ENCODE measurements at regions not wholly inside any gene's neighbourhood (a gene's known extent, or its start where the extent isn't known, plus 50 kb on each side); places are given as distances from the start of the nearest gene placed in this dataset.

DNA sequence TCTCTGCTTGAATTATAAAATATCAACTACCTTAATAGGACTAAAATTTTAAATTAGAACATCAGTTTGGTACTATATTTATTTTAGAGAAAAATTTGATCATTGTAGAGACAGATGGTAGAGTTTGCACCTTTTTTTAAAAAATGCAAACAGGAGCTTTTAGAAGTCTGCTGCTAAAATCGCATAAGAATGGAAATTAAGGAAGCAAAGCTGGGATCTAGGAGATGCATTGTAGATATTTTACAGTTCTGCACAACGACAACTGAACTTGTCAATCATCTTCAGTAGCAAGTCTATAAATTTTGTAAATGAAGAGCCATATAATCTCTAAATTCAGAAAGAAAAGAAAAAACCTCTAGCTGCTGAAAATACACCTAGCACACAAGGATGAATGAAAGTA is 185.6 kb upstream of the KCNK2 start:
- no peak for TF ChIP-seq POLR2A (IDR thresholded peaks at IDR 0.05)
- TF ChIP-seq, protein P1, sequence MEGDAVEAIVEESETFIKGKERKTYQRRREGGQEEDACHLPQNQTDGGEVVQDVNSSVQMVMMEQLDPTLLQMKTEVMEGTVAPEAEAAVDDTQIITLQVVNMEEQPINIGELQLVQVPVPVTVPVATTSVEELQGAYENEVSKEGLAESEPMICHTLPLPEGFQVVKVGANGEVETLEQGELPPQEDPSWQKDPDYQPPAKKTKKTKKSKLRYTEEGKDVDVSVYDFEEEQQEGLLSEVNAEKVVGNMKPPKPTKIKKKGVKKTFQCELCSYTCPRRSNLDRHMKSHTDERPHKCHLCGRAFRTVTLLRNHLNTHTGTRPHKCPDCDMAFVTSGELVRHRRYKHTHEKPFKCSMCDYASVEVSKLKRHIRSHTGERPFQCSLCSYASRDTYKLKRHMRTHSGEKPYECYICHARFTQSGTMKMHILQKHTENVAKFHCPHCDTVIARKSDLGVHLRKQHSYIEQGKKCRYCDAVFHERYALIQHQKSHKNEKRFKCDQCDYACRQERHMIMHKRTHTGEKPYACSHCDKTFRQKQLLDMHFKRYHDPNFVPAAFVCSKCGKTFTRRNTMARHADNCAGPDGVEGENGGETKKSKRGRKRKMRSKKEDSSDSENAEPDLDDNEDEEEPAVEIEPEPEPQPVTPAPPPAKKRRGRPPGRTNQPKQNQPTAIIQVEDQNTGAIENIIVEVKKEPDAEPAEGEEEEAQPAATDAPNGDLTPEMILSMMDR (IDR thresholded peaks at IDR 0.05): no peak

All from heart left ventricle (tissue), 13 donors.